Activated CD4-positive, alpha-beta T cell treated with anti-CD3 and anti-CD28 coated beads, Interleukin-2, Interleukin-4, amounts not matched to agents 100 ng/mL and 50 ng/mL, durations not matched to agents 16 hours and 8 hours (primary cell): ENCODE measurements at regions not wholly inside any gene's neighbourhood (a gene's known extent, or its start where the extent isn't known, plus 50 kb on each side); places are given as distances from the start of the nearest gene placed in this dataset.
A peak's percentile ranks its signal among the peaks of the same experiment; 100 is the strongest.
"Not testable (repeated sequence)": the region's sequence is repeated elsewhere in the genome, so short reads cannot be mapped to it uniquely, and the experiment has no call there.

Experiments used
- DNase-seq: peaks from one replicate; pipeline ENCODE4 v3.0.0-alpha.2; 2020; ENCODE audit warnings: low spot score

DNA sequence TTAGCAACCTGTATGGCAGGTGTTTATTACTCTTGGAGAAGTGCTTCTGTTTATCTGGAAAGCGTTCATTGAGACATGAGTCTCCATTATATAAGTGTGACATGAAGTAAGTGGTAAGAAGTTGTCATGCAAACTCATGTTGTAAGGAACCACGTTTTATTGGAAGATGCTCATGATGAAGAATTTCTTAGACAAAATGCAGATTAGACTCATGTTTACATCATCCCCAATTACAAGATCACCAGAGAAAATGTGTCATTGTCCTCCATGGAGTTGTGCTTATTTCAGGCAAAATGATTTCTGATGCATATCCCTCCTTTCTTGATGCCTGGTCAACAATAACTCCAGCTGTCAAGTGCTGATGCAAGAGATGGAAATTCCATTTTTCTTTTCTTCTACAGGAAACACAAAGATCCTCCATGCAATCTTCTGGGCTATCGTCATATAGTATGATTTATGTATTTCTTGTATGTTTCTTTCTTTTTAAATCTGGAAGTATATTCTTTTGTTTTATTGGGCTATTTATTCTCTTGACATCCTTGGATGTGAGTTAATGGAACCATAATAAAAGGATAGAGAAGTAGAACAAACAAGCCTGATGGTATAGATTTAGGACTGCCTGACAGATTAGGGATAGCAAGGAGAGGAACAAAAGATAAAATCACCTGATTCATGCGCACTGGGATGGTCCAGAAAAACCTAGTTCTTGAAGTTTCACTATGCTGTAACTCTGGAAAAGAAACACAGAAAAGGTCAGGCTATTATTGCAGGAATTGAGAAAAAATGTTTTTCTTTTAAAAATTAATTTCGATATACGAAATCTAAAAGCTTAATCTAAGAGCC lies 50.7 kb upstream of the DIAPH3 start:
- DNase-seq = no peak

DNA sequence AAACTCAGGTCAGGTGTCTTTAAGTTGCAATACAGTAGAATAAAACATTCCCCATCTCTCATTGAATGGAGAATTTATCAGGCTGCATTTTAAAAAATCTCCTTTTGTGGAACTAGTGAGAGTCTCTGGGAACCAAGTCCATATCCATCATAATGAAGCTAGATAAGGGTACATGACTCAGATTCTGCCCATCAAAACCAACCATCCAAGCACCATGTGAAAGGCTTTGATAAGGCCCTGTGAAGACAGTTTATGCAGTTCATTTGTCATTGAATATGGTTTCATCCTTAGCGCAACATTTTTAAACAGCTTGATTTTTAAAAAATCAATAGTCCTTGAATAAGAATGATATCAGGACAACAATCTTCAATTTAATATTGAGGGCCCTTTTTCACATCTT lies 56.3 kb upstream of the DIAPH3 start:
- no peak for DNase-seq

DNA sequence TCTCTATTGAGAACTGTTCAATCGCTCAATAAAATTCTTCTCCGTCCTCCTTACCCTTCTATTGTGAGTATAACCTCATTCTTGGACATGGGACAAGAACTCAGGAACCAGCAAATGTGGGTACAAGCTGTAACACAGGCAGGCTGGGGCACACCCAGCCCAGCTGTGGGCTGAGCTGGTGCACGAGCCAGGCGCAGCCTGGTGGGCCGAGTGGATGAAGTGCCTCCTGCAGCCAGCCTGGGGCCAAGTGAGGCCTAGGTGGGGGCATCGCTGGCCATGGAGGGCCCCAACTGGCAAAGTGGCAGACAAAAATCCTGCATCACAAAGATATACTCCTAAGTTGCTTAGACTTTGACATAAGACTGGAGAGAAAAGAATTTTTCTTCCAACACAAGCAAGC lies 57.9 kb upstream of the DIAPH3 start:
- DNase-seq = no peak

DNA sequence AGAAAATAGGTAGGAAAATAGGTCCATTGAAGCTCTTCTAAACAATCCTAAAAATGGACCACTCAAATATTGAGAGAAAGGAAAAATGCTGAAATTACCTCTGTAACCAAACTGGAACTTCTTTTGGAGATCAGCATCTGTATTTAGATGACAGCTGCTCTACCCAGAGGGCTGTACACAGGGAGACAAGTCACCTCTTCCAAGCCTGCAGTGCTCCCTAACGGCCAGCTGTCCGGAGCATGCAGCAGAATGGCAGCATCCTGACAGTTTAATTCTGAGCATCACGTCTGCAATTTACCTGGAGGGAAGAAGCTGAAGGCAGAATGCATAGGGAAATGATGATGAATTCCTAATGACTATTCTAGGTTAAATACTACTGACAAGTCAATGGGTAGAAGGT lies 62.8 kb upstream of the DIAPH3 start:
- DNase-seq = no peak

DNA sequence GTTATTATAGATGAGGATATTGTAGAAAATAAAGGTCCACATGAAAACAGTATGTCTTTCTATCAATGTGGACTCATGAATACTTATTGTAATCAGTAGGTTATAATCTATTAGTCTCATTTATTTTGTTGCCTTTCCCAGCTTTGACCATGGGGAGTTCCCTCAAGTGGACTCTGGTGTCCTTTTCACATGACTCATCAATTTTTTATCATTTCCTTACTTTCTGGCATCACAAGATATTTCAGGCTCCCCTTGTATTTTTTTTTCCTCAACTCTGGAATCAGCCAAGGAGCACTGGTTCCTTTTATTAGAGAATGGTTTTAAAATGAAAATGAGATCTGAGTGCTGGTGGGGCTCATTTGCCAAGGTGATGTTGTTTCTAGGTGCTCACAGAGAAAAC lies 63.4 kb upstream of the DIAPH3 start:
- DNase-seq = no peak

DNA sequence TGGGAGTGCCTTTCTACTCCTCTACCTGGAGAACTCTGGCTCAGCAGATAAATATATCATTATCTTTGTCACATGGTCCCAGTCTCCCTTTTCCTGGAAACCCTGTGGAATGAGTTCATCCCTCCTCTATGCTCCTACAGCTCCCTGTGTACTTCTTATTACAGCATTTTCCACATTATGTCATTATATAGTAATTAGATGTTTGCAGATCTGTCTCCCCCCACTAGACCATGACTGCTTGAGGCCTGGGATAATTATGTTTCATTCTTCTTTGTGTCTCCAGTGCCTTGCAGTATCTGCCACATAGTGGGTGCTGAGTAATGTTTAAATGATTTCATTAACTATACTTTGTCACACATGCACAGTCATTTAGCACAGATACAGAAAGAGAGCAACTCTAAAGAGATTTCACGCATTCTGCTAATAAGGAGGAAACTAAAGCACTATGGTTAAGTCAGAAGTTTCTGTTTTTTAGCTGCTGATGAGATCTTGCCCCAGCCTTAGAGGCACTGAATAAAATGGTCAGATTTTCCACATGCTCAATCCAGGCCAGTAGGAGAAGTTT lies 66.1 kb upstream of the DIAPH3 start:
- peak; percentile 13 for DNase-seq

DNA sequence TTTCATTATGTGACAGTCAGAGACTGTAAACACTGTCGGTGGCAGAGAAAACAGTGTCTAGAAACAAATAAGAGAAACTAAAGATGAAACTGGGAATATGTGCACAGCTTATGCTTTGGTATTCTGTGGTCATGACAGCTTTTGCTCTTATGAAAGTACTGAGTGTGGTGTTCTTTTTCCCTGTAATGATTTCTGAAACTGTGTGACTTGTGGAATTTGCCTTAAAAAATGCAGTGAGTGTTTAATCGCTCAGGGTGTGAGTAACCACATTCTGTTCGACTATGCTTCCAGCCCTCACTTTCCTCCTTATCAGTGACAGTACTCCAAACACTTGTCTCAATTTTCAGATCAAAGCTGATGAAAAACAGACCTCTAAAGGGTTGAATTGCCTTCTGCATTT lies 66.9 kb upstream of the DIAPH3 start:
- DNase-seq = peak; percentile 31

DNA sequence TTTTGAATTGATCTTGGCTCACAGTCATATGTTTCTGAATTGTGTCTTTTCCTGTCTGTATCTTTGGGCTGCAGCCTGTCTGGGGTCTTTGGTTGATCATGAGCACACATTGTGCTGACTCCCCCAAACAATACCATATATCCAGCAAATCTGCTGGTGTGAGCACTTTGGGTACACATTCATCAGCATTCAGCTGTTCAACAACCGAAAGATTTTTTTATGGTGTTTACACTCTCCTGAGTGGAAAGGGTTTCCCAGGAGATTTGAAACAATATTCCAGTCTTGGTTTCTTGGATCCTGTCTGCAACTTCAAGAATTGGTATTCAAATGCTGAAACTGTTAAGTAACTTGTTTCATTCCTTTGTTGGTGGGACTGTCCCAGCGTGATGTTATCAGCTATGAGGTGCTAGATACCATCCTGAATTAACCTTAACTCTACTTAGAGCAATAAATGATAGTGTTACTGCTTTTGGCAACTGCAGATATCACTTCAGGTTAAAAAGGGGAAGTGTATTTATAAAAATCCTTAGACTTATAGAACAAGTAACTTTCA lies 78.4 kb upstream of the DIAPH3 start:
- DNase-seq = no peak

DNA sequence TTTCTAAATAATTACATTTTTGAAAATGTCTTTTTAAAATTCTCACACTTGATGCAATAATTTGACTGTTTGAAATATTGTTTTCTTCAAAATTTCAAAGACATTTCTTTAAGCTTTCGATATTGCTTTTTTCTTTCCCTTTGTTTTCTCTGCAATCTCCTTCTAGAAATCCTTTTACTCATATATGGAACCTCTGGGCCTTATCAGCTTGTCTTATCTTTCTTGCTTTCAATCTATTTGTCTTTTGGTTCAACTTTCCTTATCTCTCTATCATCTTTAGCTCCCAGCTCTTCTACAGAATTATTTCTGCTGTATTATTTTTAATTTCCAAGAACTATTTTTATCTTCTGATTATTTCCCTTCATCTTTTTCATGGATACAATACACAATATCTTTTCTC lies 80.7 kb upstream of the DIAPH3 start:
- peak; percentile 11 for DNase-seq

DNA sequence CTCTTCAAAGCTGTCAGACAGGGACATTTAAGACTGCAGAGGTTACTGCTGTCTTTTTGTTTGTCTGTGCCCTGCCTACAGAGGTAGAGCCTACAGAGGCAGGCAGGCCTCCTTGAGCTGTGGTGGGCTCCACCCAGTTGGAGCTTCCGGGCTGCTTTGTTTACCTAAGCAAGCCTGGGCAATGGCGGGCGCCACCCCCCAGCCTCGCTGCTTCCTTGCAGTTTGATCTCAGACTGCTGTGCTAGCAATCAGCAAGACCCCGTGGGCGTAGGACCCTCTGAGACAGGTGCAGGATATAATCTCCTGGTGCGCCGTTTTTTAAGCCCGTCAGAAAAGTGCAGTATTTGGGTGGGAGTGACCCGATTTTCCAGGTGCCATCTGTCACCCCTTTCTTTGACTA lies 87.7 kb upstream of the DIAPH3 start:
- not testable (repeated sequence) for DNase-seq

DNA sequence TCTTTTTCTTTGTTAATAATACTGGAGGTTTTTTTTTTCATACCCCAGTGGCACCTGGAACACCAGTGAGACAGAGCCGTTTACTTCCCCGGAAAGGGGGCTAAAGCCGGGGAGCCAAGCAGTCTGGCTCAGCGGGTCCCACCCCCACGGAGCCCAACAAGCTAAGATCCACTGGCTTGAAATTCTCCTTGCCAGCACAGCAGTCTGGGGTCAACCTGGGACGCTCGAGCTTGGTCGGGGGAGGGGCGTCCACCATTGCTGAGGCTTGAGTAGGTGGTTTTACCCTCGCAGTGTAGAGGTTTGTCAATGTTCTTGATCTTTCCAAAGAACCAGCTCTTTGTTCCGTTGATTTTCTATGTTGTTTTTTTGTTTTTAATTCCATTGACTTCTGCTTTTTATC lies 94.6 kb upstream of the DIAPH3 start:
- no peak for DNase-seq

DNA sequence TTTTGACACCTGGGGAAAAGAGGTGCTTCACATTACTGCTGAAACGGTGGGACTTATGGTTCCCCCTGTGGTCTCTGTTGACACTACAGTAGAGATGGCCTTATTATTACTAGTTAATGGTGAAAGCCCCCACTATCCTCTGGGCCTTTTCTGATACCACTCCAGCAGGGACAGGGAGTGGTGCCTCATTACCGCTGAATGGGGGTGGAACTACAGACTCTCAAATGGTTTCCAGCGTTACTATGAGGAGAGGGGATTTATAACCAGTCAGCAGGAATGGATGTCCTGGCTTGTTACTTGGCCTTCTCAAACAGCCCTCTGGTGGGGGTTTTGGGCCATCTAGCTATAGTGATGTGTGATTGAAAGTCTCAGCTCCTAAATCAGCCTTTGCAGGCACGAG lies 96.7 kb upstream of the DIAPH3 start:
- DNase-seq = no peak

DNA sequence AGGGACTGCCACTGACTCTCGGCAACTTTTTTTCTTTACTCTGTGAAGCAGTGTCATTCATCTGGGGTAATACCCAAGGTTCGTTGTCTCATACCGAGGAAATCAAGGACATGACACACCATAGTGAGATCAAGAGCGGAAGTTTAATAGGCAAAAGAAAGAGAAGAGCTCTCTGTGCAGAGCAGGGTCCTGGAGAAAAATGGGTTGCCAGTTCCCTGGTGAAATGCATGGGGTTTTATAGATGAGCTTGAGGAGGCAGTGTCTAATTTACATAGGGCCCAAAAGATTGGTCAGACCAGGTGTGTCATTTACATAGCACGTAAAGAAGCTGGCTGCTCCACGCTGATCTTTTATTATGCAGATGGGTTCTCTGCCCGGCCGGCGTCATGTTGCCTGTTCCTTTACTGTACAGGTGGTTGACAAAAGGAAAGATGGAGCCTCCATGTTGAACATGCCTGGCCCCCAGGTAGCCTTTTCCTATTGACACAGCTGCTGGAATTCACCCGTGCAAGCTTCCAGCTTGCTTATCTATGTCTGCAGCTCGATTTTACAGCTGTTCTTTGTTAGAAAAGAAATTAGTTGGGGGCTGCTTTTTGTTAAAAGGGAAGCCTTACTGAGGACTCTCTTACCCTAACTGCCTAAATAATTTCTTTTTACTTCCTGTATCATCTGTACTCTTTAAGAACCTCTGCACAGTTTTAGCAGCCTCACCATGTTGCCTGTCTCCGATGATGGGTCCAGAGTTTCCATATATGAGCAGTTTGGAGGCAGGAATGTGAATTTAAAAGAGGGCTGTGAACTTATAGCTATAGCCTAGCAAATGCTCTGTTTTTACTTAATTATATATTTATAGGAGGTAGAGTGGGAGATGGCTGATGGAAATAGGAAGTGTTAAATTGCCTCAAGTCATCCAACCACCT lies 98.0 kb upstream of the DIAPH3 start:
- DNase-seq = no peak

DNA sequence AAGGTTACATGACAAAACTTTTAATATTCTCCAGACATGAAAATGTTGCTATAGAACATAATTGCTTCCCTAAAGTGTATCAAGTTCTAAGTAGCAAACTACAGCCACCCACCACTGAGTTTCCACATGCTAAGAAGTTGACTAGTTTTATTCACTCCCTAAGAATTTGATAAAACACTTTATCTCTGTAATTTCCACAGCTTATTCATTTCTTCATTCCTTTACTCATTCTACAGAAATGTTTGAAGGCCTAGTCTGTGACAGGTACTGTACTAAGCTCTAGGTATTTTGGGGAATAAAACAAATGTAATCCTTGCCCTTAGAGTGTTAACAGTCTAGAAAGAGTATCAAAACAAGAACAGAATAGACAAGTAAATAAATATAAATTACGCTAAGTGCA lies 101.8 kb upstream of the DIAPH3 start:
- DNase-seq = no peak

DNA sequence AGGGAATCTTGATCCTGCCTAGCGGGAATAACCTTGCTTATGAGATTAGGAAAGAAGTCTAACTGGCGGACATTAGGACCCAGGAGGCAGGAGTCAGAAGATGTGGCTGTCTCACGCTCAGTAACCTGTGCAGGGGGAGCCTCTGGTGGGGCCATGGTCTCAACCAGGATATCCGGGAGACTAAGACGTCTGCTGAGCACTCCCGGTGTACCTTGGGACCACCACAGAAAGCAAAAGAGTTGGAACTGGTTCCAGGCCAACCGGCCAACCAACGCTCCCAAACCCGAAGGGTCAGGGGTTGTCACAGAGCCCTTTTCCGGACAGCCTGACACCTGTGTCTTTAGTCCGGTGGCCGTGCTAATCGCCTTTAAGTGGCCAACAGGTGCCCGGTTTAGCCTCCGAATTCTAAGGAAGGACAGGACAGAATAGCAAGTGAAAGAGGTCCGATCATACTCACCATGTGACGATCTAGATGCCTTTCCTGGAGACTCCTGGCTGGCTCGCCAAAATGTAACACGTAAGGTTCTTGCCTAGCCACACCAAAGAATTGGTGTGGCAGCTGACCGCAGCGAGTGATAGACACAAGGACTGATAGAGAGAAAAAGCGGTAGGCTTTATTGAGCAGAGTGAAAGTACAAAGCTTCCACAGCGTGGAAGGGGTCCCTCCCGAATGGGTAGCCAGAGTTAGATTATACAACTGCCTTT lies 103.9 kb upstream of the DIAPH3 start:
- DNase-seq = no peak

DNA sequence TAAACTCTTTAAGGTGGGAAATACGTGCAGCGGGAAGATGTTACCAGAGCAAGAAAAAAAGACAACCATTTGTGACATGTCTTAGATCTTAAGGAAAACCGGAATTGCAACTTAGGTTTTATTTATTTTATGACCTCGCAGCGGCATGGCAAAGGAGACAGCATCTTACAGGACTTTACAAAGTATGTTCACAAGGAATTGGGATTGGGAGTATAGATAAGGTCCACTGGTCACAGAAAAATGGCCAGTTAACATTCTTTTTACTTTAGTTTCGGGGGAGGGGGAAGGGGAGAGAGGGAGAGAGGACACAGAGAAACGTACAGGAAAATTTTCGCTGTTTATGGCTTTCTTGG lies 104.5 kb upstream of the DIAPH3 start:
- DNase-seq = no peak

DNA sequence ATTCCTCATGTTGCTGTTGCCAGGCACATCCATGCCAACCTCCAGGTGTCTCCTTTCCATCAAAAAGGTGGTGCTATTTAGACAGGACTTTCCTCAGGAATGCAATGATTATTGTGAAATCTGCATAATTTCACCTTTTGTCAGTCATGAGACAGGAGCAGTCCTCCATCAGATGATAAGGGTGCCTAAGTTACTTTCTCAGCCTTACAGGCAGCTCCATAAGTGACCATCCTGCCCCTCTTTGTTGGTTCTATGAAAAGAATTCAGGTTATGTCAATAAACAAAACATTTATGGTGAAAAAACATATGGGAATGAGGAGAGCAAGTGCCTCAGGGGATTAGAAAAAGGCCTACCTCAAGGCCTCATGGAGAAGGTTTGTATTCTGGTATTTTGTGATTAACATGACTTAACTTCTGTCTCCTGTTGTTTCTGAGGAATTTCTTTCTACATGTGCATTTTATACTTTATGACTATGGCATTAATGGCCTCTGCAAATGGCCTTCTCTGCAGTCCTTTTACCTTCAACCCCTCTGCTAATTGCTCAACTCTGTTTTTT lies 110.3 kb upstream of the DIAPH3 start:
- DNase-seq = no peak

DNA sequence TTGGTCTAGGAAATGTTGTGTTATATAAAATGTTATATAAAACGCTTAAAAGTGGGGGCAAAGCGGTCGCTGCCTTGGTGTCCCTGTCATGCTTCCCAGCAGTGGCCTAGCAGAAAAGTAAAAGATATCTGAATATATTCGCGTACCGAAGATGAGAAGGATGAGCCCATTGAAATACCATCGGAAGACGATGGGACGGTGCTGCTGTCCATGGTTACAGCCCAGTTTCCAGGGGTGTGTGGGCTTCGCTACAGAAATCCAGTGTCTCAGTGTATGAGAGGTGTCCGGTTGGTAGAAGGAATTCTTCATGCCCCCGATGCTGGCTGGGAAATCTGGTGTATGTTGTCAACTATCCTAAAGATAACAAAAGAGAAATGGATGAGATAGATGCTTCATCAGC lies 110.9 kb upstream of the DIAPH3 start:
- no peak for DNase-seq

DNA sequence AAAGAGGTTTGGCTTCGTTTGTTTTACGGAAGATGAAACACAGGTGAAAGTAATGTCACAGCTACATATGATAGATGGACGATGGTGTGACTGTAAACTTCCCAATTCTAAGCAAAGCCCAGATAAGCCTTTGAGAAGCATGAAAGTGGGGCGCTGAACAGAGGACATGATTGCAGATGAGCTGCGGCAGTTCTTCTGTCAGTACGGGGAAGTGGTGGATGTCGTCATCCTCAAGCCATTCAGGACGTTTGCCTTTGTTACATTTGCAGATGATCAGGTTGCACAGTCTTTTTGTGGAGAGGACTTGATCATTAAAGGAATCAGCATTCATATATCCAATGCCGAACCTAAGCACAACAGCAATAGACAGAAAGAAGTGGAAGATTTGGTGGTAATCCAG lies 111.5 kb upstream of the DIAPH3 start:
- DNase-seq = no peak

DNA sequence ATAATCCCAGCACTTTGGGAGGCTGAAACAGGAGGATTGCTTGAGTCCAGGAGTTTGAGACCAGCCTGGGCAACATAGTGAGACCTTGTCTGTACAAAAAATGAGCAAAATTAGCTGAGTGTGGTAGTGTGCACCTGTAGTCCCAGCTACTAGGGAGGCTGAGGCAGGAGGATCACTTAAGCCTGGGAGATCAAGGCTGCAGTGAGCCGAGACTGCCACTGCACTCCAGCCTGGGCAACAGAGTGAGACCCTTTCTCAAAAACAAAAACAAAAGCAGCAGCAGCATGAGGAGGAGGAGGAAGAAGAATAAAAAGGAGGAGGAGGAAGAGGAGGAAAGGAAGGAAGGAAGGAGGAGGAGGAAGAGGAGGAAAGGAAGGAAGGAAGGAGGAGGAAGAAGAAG lies 116.5 kb upstream of the TDRD3 start:
- not testable (repeated sequence) for DNase-seq

DNA sequence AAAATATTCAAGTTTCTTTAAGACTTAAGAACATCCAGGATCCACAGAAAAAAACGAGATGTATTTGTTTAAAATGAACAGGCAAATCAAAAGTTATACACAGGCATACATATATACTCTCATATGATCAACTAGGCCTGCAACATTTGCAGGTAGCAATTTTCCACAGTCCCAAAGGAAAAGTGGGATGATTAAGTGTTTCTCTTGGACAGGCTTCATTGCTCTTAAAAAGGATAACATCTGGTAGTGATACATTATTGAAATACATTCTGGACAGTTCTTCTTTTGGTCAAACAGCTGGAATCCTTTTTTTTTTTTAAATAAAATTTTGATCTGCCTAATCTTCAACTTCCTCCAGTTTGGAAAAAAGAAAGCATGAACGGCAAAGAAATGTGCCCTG lies 114.8 kb upstream of the TDRD3 start:
- no peak for DNase-seq

DNA sequence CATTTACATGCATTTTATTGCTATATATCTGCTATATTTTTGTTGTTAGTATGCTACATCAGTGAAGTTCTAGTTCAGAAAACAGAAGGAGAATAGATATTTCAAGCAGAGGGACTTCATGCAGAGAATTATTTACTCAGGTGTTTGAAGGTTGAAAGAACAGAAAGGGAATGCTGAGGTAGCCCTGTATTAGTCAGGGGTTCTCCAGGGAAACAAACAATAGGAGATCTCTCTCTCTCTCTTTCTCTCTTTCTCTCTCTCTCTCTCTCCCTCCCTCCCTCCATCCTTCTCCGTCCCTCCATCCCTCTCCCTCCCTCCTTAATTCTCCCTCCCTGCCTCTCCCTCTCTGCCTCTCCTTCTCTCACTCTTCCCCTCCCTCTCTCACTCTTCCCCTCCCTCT lies 114.3 kb upstream of the TDRD3 start:
- no peak for DNase-seq
